ENCODE measurements at regions not wholly inside any gene's neighbourhood (a gene's known extent, or its start where the extent isn't known, plus 50 kb on each side); places are given as distances from the start of the nearest gene placed in this dataset.

- no peak for DNase-seq
Measured at GRCh38 chr2:16160281-16161084, 220.1 kb downstream of the MYCN start.

DNA sequence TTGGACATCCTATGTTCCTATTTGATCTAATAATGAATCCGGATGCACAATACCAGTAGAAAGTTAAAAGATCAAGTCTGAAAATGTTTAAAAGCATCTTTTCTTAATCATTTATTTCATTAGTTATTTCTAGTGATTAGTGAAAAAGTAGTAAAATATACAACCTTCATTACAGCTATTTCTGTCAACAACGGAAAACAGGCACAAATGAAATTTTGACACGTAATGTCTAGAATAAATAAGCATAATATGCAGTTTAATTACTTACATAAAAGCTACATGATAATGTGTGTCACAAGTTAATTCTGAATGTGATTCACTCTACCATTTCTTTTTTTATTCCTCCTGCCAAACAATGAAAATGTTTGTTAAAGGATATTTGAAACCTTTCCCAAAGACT, 216.1 kb downstream of the MYCN start:
- DNase-seq, result no peak

DNA sequence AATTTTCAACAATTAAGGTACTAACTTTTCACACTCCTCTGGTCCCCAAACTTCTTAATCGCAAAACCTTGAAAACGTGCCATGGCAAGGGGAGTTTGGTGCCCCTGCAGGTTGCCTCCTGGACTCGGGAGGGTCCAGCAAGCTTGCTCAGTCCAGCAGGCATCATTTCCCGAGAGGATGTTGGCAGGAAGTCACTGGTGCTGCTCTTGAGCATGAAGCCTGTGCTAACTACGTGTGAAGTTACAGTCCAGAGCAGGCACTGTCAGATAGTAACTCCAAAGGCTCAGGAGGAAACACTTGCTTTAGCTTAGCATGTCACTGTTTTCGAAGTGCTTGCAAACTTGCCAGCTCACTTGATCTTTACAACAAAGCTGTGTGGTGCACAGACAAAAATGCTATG, 215.4 kb downstream of the MYCN start:
- no peak for DNase-seq

DNA sequence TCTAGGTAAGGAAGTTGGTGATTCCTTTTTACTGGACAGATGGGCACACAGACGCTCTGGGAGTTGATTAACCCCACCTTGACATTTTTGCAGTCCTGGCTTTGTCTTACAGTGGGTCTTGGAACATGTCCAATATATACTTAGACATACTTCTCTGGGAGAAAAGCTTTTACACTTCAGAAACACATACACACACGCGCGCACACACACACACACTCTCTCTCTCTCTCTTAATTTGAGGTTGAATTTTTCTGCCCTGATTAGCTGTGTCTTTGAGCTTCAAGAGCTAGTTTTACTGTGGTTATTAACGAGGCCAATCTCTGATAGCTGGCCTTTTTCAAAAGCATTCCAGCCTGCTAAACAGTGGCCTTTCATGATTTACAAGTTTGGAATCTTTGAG, 215.0 kb downstream of the MYCN start:
- no peak for DNase-seq

- DNase-seq, result no peak
Measured at GRCh38 chr2:16154501-16155280, 214.3 kb downstream of the MYCN start.

- DNase-seq, result no peak
Measured at GRCh38 chr2:16154061-16154460, 213.7 kb downstream of the MYCN start.

- DNase-seq, result no peak
Measured at GRCh38 chr2:16153754-16154035, 213.3 kb downstream of the MYCN start.

GRCh38 chr2:16152928-16153753, 212.8 kb downstream of the MYCN start:
- DNase-seq, result no peak

GRCh38 chr2:16152071-16152927, 211.9 kb downstream of the MYCN start:
- DNase-seq, result no peak

- no peak for DNase-seq
Measured at GRCh38 chr2:16151651-16152050, 211.3 kb downstream of the MYCN start.

DNA sequence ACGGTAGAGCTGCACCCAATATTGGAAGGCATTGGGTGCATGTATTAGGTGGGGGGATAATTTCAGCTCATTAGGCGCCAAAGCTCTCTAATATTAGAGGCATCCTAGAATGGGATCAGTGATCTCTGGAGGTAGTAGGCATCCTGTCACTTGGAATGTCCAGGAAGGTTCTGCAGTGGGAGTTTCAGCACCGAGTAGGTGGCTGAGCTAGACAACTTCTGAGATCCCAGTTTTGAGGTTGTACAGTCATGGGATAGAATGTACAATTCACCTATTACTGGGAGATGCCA, 210.9 kb downstream of the MYCN start:
- no peak for DNase-seq

- DNase-seq, result no peak
Measured at GRCh38 chr2:16150456-16151280, 210.3 kb downstream of the MYCN start.

DNA sequence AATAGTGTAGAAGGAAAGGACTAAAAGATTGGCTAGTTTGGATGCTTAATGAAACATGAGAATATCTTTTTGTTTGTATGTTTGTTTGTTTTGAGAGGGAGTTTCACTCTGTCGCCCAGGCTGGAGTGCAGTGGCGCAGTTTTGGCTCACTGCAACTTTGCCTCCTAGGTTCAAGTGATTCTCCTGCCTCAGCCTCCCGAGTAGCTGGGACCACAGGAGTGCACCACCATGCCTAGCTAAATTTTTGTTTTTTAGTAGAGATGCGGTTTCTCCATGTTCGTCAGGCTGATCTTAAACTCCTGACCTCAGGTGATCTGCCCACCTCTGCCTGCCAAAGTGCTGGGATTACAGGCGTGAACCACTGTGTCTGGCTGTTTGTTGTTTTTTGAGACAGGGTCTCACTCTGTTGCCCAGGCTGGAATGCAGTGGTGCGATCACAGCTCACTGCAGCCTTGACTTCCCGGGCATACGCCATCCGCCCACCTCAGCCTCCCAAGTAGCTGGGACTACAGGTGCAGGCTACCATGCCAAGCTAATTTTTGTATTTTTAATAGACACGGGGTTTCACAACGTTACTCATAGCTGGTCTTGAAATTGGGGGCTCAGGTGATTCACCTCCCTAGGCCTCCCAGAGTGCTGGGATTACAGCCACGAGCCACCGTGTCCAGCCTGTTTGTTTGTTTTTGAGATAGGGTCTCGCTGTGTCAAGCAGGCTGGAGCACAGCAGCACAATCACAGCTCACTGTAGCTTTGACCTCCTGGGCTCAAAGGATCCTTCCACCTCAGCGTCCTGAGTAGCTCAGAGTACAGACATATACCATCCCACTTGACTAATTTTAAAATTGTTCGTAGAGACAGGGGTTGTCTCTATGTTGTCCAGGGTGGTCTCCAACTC, 209.2 kb downstream of the MYCN start:
- no peak for DNase-seq

- no peak for DNase-seq
Measured at GRCh38 chr2:16148632-16149348, 208.4 kb downstream of the MYCN start.

GRCh38 chr2:16142383-16143361, 202.3 kb downstream of the MYCN start:
- DNase-seq, result no peak

GRCh38 chr2:16141641-16141921, 201.2 kb downstream of the MYCN start:
- no peak for DNase-seq

- DNase-seq, result no peak
Measured at GRCh38 chr2:16140771-16141640, 200.7 kb downstream of the MYCN start.

Data from NK-92 treated with Interleukin-12 subunit alpha and Interleukin-12 subunit beta, amount 100 ng/mL, for 24 hours (cell line).